ENCODE measurements at regions not wholly inside any gene's neighbourhood (a gene's known extent, or its start where the extent isn't known, plus 50 kb on each side); places are given as distances from the start of the nearest gene placed in this dataset.

DNA sequence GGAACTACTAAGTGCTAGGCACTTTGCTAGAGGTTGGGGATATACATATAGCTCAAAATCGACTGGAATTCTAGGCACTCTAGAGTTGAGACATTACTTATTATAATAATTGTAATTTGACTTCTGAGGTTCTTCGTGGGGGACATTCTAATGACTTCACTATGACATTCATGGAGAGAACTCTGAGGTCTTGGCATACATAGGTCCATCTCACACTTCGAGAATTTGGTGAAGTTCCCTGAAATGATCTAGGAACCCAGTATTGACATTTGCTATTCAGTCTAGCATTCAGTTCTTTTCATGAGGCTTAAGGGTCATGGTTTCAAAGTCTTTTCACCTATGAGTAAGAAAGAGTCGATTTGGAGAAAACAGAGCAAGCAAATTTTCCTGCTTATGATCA, 446.6 kb upstream of the JAG1 start:
- in situ Hi-C loops (cut with MboI) (no loop called here), intact Hi-C loops (cut with micrococcal nuclease; ENCODE audit: unreplicated experiment) (loop anchor here (10.0 kb wide), 1 partner anchor 446 kb away; the partner anchor contains the start of gene JAG1)
- CTCF ChIA-PET = interaction anchor here (1.0 to 1.6 kb wide), 2 partner anchors 84 to 85 kb away, joined by 3 to 4 read pairs; no protein-coding TSS in a partner anchor
- TF ChIP-seq CHD4 (IDR thresholded peaks at IDR 0.05) (no peak), KAT2A (conservative IDR thresholded peaks at IDR 0.05; ENCODE audit: control insufficient read depth, low read depth, low read length) (no peak), EGR1 (IDR thresholded peaks at IDR 0.05; ENCODE audit: borderline replicate concordance in 1 of 2, low read depth in 2 of 2, low read length in 2 of 2) (no peak), HCFC1 (IDR thresholded peaks at IDR 0.05; ENCODE audit: low read length) (no peak), EP300 (IDR thresholded peaks at IDR 0.05; ENCODE audit: borderline replicate concordance in 1 of 2, control insufficient read depth in 1 of 2, low read depth in 2 of 2, low read length in 2 of 2) (no peak), ASH2L (IDR thresholded peaks at IDR 0.05; ENCODE audit: borderline replicate concordance, low read depth) (no peak)
- TF ChIP-seq, protein P1, sequence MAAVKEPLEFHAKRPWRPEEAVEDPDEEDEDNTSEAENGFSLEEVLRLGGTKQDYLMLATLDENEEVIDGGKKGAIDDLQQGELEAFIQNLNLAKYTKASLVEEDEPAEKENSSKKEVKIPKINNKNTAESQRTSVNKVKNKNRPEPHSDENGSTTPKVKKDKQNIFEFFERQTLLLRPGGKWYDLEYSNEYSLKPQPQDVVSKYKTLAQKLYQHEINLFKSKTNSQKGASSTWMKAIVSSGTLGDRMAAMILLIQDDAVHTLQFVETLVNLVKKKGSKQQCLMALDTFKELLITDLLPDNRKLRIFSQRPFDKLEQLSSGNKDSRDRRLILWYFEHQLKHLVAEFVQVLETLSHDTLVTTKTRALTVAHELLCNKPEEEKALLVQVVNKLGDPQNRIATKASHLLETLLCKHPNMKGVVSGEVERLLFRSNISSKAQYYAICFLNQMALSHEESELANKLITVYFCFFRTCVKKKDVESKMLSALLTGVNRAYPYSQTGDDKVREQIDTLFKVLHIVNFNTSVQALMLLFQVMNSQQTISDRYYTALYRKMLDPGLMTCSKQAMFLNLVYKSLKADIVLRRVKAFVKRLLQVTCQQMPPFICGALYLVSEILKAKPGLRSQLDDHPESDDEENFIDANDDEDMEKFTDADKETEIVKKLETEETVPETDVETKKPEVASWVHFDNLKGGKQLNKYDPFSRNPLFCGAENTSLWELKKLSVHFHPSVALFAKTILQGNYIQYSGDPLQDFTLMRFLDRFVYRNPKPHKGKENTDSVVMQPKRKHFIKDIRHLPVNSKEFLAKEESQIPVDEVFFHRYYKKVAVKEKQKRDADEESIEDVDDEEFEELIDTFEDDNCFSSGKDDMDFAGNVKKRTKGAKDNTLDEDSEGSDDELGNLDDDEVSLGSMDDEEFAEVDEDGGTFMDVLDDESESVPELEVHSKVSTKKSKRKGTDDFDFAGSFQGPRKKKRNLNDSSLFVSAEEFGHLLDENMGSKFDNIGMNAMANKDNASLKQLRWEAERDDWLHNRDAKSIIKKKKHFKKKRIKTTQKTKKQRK (IDR thresholded peaks at IDR 0.05; ENCODE audit: low read depth, low read length) = no peak
- TF ChIP-seq, protein P2, sequence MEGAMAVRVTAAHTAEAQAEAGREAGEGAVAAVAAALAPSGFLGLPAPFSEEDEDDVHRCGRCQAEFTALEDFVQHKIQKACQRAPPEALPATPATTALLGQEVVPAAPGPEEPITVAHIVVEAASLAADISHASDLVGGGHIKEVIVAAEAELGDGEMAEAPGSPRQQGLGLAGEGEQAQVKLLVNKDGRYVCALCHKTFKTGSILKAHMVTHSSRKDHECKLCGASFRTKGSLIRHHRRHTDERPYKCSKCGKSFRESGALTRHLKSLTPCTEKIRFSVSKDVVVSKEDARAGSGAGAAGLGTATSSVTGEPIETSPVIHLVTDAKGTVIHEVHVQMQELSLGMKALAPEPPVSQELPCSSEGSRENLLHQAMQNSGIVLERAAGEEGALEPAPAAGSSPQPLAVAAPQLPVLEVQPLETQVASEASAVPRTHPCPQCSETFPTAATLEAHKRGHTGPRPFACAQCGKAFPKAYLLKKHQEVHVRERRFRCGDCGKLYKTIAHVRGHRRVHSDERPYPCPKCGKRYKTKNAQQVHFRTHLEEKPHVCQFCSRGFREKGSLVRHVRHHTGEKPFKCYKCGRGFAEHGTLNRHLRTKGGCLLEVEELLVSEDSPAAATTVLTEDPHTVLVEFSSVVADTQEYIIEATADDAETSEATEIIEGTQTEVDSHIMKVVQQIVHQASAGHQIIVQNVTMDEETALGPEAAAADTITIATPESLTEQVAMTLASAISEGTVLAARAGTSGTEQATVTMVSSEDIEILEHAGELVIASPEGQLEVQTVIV (IDR thresholded peaks at IDR 0.05; ENCODE audit: borderline replicate concordance, partially characterized antibody) = no peak
- TF ChIP-seq, protein P3, sequence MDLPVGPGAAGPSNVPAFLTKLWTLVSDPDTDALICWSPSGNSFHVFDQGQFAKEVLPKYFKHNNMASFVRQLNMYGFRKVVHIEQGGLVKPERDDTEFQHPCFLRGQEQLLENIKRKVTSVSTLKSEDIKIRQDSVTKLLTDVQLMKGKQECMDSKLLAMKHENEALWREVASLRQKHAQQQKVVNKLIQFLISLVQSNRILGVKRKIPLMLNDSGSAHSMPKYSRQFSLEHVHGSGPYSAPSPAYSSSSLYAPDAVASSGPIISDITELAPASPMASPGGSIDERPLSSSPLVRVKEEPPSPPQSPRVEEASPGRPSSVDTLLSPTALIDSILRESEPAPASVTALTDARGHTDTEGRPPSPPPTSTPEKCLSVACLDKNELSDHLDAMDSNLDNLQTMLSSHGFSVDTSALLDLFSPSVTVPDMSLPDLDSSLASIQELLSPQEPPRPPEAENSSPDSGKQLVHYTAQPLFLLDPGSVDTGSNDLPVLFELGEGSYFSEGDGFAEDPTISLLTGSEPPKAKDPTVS (IDR thresholded peaks at IDR 0.05; ENCODE audit: low read depth, low read length) = no peak
- TF ChIP-seq, protein P4, sequence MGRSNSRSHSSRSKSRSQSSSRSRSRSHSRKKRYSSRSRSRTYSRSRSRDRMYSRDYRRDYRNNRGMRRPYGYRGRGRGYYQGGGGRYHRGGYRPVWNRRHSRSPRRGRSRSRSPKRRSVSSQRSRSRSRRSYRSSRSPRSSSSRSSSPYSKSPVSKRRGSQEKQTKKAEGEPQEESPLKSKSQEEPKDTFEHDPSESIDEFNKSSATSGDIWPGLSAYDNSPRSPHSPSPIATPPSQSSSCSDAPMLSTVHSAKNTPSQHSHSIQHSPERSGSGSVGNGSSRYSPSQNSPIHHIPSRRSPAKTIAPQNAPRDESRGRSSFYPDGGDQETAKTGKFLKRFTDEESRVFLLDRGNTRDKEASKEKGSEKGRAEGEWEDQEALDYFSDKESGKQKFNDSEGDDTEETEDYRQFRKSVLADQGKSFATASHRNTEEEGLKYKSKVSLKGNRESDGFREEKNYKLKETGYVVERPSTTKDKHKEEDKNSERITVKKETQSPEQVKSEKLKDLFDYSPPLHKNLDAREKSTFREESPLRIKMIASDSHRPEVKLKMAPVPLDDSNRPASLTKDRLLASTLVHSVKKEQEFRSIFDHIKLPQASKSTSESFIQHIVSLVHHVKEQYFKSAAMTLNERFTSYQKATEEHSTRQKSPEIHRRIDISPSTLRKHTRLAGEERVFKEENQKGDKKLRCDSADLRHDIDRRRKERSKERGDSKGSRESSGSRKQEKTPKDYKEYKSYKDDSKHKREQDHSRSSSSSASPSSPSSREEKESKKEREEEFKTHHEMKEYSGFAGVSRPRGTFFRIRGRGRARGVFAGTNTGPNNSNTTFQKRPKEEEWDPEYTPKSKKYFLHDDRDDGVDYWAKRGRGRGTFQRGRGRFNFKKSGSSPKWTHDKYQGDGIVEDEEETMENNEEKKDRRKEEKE (IDR thresholded peaks at IDR 0.05) = no peak
- TF ChIP-seq, protein P5, sequence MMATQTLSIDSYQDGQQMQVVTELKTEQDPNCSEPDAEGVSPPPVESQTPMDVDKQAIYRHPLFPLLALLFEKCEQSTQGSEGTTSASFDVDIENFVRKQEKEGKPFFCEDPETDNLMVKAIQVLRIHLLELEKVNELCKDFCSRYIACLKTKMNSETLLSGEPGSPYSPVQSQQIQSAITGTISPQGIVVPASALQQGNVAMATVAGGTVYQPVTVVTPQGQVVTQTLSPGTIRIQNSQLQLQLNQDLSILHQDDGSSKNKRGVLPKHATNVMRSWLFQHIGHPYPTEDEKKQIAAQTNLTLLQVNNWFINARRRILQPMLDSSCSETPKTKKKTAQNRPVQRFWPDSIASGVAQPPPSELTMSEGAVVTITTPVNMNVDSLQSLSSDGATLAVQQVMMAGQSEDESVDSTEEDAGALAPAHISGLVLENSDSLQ (IDR thresholded peaks at IDR 0.05) = no peak

More for the DNA sequence above, 446.6 kb upstream of the JAG1 start:
- Histone ChIP-seq H3K4me3 (no peak overlapping the region), H3K4me2 (ENCODE audit: control insufficient read depth, insufficient read depth) (no peak overlapping the region), H3K27me3 (replicated peaks in 1 of 2; ENCODE audit: control insufficient read depth in 2 of 2, insufficient read depth in 2 of 2, low read length in 1 of 2) (no peaks in the 10 kb centered on the region), H4K20me1 (ENCODE audit: control insufficient read depth, insufficient read depth) (no peaks in the 10 kb centered on the region), H3K9me3 (replicated peaks; ENCODE audit: control insufficient read depth, insufficient read depth, low read length) (no peaks in the 10 kb centered on the region), H2AFZ (ENCODE audit: control insufficient read depth, low read depth, low read length) (no peak overlapping the region), H3K9ac (ENCODE audit: control insufficient read depth, insufficient read depth, low read length) (no peak overlapping the region), H3K4me1 (ENCODE audit: control insufficient read depth, insufficient read depth, low read length) (no peaks in the 10 kb centered on the region), H3K79me2 (ENCODE audit: control insufficient read depth, insufficient read depth, low read length) (no peaks in the 10 kb centered on the region), H3K27ac (ENCODE audit: control insufficient read depth, insufficient read depth) (no peak overlapping the region), H3K36me3 (ENCODE audit: control insufficient read depth in 2 of 2, insufficient read depth in 2 of 2, low read length in 1 of 2) (no peaks in the 10 kb centered on the region)
- FAIRE-seq = no peak
- no peak for ATAC-seq
- SMC1A ChIA-PET (ENCODE audit: uncharacterized antibody, unreplicated experiment) = interaction anchor here (0.9 to 1.8 kb wide), 7 partner anchors 8 to 150 kb away, joined by 3 to 12 read pairs (median 3); no protein-coding TSS in a partner anchor
- no peak for DNase-seq (ENCODE audit: low read depth, low spot score)
- POLR2A ChIA-PET = no interaction called here
- 0% methylated on average over 4 of the region's 4 CpGs for WGBS (ENCODE audit: insufficient coverage, insufficient replicate concordance, low lambda C conversion rate, missing lambda C conversion rate)
- RAD21 ChIA-PET (ENCODE audit: unreplicated experiment) = no interaction called here
- BruUV-seq (replicated peaks) = no TSS peak

Measured in GM12878 (cell line).